C1 segment of cervical spinal cord (tissue), 14 donors: ENCODE measurements at regions not wholly inside any gene's neighbourhood (a gene's known extent, or its start where the extent isn't known, plus 50 kb on each side); places are given as distances from the start of the nearest gene placed in this dataset.
A peak's percentile ranks its signal among the peaks of the same experiment; 100 is the strongest.
"Not testable (repeated sequence)": the region's sequence is repeated elsewhere in the genome, so short reads cannot be mapped to it uniquely, and the experiment has no call there.

ENCODE experiments used
- DNase-seq, 14 donors: peaks; one replicate each; lab custom pipeline; 2025; lab: John Stamatoyannopoulos, UW

GRCh38 chr15:30030345-30030744 is 52.4 kb upstream of the GOLGA8J start:
- DNase-seq, result no peak

- no peak for DNase-seq
Observed at GRCh38 chr15:30023798-30024295, 58.9 kb upstream of the GOLGA8J start.

- DNase-seq, result no peak
Observed at GRCh38 chr15:30010746-30011145, 72.0 kb upstream of the GOLGA8J start.

GRCh38 chr15:30008156-30008555 is 74.6 kb upstream of the GOLGA8J start:
- no peak for DNase-seq

DNA sequence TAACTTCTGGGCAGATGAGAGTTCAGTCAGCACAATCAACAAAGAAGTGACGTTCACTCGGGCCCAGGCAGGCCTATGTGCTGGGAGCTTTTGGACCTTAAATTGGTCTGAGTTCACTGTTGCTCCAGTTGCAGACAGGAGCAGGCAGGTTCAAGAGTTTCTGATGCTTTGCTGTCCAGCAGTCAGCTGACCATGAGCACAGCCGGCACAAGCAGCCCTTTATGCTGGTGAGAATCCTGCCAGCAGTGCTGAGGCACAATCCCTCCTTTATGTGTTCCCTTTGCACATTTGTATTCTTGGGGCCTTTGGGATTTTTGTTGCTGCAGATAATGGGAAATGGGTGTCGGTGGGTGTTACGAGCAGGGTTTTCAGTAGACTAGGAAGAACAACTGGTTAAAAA is 81.2 kb upstream of the GOLGA8J start:
- peak in 13 of 14 donors; percentile 29 to 94 (median 87) for DNase-seq

- DNase-seq, result no peak
Observed at GRCh38 chr15:29998033-29998432, 84.7 kb upstream of the GOLGA8J start.

- no peak for DNase-seq
Observed at GRCh38 chr15:29997499-29997898, 85.3 kb upstream of the GOLGA8J start.

GRCh38 chr15:29994284-29994683 is 88.5 kb upstream of the GOLGA8J start:
- DNase-seq, result no peak

DNA sequence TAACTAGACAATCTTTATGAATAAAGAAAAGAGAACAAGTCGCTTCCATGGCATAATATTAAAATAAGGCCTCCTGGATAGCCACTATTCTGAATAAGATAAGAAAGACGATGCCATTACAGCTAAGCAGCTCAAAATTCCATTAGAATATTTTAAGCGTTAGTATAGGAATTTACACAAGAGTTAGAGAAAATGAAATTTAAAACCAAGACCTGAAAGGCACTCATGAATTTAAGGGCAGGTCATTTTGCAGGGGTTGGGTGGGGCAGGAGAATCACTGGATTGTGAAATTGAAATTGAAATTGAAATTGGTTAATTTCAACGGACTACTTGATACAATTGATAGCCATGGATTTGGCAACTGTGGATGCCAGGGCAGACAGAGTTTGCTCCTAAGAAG is 91.8 kb upstream of the GOLGA8J start:
- DNase-seq, result no peak

- DNase-seq, result no peak
Observed at GRCh38 chr15:29990035-29990434, 92.7 kb upstream of the GOLGA8J start.

DNA sequence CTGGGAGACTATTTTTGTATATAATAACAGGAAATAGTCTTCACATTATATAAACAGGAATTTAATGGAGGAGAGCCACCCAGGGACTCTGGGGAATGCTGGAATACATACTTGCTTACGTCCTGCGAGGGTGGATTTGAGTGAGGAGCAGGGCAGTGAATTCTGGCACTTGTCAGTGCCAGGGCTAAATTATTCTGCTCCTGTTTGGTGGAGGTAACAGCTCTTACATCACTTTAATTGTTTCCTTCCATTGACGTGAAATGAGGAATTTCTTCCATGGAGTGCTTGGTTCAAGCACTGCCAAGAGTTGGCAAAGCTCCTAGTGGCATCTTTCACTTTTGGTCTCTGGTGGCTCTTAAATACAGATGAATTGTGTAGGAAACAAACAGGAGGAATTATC is 94.1 kb upstream of the GOLGA8J start:
- DNase-seq, result no peak

DNA sequence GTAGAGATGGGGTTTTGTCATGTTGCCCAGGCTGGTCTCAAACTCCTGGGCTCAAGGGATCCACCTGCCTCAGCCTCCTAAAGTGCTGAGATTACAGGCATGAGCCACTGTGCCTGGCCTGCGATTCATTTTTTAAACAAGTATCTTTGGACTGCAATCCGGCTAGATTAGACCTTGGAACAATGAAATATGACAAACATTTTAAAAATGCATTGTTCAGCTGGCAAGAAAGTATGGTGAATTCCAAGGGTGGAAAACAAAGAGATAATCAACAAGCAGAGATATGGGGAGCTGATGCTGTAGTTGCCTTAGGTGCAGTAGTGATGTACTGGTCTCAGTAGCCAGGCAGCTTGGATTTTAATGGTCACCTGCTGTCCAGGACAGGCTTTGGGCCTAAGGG is 95.8 kb upstream of the GOLGA8J start:
- DNase-seq, result no peak

GRCh38 chr15:29978411-29979382 is 104.1 kb upstream of the GOLGA8J start:
- DNase-seq, result peak in 2 of 14 donors; percentile 28 to 63

- not testable (repeated sequence) for DNase-seq
Observed at GRCh38 chr15:29974056-29974455, 108.7 kb upstream of the GOLGA8J start.

GRCh38 chr15:29972051-29972450 is 110.7 kb upstream of the GOLGA8J start:
- no peak for DNase-seq

- DNase-seq, result no peak
Observed at GRCh38 chr15:29970402-29970695, 112.4 kb upstream of the GOLGA8J start.

DNA sequence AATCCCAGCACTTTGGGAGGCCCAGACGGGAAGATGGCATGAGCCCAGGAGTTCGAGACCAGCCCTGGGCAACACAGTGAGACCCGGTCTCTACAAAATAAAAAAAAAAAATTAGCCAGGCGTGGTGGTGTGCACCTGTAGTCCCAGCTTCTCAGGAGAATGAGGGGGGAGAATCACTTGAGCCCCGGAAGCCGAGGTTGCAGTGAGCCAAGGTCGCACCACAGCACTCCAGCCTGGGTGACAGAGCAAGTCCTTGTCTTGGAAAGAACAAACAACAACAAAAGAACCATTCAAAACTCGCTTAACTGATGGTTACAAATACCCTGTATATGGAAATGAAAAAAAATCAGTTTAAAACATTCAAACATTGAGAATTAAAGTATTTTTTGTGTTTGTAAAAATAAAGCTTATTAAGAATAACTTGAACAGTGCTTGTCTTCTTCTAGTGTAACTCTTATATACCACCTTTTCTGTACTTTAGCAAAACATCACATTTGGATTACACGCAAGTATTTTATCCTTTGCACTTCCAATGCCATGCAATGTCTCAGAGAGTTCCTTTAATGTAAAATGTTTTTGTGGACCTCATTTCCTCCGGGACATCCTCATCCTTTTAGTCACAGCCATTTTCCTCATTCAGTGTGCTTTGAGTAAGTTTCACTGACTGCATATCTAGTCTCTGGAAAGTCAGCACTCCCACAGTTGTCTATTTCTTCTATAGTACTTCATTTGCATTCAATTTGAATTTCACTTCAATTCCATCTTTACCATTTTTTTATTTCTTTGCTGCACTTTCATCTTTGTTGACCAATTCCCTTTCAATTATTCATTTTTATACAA is 113.0 kb upstream of the GOLGA8J start:
- peak in 3 of 14 donors; percentile 15 to 36 (median 30) for DNase-seq

GRCh38 chr15:29968895-29969561 is 113.7 kb upstream of the GOLGA8J start:
- DNase-seq, result peak in 2 of 14 donors; percentile 69 to 75

DNA sequence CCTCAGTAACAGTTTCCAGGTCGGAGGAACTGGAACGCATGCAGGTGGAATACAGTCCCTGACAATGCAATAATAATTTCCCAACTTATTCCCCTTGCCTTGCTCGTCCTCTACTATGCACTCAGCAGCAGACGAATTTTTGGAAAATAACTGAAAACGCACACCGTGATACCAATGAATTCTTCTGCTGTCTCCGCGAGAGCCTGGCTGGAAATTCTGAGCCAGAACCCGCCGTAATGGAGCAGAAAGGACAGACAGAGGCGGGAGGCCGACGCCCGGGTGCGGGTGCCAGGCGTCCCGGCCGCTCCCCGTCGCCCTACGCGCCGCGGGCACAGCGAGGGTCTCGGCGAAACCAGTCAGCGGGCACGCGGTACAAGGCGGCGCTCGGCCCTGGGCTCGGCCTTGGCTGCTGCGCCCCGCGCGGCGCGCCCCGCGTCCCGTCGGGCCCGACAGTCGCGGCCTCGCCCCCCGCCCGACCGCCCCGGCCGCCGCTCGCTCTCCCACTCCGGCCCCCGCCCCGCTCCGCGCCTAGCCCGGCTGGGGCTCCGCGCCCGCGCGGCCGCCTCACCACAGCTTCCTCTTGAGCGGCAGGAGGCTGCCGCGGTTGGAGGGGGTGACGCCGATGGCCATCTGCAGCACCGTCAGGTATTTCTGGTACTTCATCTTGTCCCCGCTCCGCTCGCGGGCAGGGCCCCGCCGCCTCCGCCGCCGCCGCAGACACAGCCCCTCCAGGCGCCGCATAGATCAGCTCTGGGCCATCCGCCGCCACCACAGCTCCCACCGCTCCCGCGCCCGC is 114.5 kb upstream of the GOLGA8J start:
- DNase-seq, result peak in 6 of 14 donors; percentile 38 to 79 (median 64)

GRCh38 chr15:29962407-29962806 is 120.3 kb upstream of the GOLGA8J start:
- no peak for DNase-seq
